ENCODE measurements at regions not wholly inside any gene's neighbourhood (a gene's known extent, or its start where the extent isn't known, plus 50 kb on each side); places are given as distances from the start of the nearest gene placed in this dataset.

DNA sequence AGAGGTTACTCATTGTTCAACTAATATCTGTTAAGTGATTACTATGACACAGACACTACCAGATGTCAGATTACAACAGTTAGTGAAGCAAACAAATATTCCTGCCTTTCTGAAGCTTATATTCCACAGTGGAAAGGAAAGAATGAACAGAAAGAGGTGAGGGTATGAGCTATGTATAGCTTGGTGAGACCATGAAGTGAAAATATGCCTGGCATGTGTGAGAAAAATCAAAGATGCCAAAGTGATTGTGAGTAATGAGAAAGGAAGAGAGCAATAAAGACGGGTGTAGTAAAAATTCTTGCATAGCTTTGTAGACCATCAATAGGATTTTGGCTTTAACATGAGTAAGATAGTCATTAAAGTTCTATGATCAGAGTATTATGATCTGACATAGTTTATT lies 734.5 kb upstream of the NUDT12 start:
- no peak overlapping the region for H3K4me2 ChIP-seq
- no peak overlapping the region for H3K4me3 ChIP-seq
- no peaks in the 10 kb centered on the region for H3K4me1 ChIP-seq
- no peak overlapping the region for H3K27ac ChIP-seq
- no peaks in the 10 kb centered on the region for H4K20me1 ChIP-seq
- no peaks in the 10 kb centered on the region for H3K27me3 ChIP-seq
- no peaks in the 10 kb centered on the region for H3K9me3 ChIP-seq
- no peak for TF ChIP-seq Cebpa-rat (IDR thresholded peaks at IDR 0.05)
- H3K9ac ChIP-seq = no peak overlapping the region
- H3K36me3 ChIP-seq = no peaks in the 10 kb centered on the region

GRCh38 chr5:104295991-104296390 lies 733.4 kb upstream of the NUDT12 start:
- Histone ChIP-seq H3K27me3 (no peaks in the 10 kb centered on the region), H3K9me3 (no peaks in the 10 kb centered on the region), H3K36me3 (no peaks in the 10 kb centered on the region), H3K27ac (no peak overlapping the region), H3K4me1 (no peaks in the 10 kb centered on the region), H3K4me2 (no peak overlapping the region), H3K9ac (no peak overlapping the region), H4K20me1 (no peaks in the 10 kb centered on the region), H3K4me3 (no peak overlapping the region)
- no peak for TF ChIP-seq Cebpa-rat (IDR thresholded peaks at IDR 0.05)

GRCh38 chr5:104283136-104283535 lies 720.5 kb upstream of the NUDT12 start:
- no peaks in the 10 kb centered on the region for H3K9me3 ChIP-seq
- H3K36me3 ChIP-seq = no peaks in the 10 kb centered on the region
- H3K9ac ChIP-seq = no peak overlapping the region
- no peaks in the 10 kb centered on the region for H3K27me3 ChIP-seq
- no peaks in the 10 kb centered on the region for H4K20me1 ChIP-seq
- no peak for TF ChIP-seq Cebpa-rat (IDR thresholded peaks at IDR 0.05)
- no peak overlapping the region for H3K27ac ChIP-seq
- H3K4me1 ChIP-seq = no peaks in the 10 kb centered on the region
- H3K4me2 ChIP-seq = no peak overlapping the region
- no peak overlapping the region for H3K4me3 ChIP-seq

- H3K36me3 ChIP-seq = no peaks in the 10 kb centered on the region
- H4K20me1 ChIP-seq = no peaks in the 10 kb centered on the region
- no peak overlapping the region for H3K9ac ChIP-seq
- no peak for TF ChIP-seq Cebpa-rat (IDR thresholded peaks at IDR 0.05)
- H3K4me2 ChIP-seq = no peak overlapping the region
- H3K4me1 ChIP-seq = no peaks in the 10 kb centered on the region
- H3K27ac ChIP-seq = no peak overlapping the region
- H3K27me3 ChIP-seq = no peaks in the 10 kb centered on the region
- no peak overlapping the region for H3K4me3 ChIP-seq
- no peaks in the 10 kb centered on the region for H3K9me3 ChIP-seq
Observed at GRCh38 chr5:104273725-104274124, 711.1 kb upstream of the NUDT12 start.

DNA sequence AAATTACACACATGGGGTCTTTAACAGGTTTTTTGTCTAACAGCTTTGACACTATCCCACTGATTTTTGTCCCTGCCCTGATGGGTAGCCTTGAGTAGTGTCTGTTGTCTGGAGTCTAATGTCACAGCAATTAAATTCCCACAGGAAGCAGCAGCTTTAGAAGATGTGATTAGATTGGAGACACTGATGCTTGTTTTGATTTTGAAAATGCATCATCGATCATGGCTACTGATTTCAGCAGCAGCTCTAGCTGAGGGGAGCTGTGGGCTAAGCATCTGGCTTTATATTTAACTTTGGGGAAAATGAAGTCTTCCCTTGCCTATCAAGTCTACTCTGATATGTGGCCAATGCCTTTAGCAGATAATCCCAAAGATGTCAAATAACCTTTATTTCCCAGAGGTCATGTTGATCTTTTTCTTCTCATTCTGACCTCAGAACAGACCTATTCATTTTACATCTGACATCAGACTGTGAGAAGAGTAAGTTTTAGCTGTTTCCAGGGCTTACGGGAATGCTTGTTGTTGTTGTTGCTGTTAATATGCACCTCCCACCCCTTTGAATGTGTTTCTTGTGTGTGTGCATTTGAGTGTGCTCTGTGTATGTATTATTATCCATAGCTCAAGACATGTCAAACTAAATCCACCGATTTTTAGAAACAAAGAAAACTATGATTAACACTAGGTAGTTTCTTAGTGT lies 704.9 kb upstream of the NUDT12 start:
- no peak overlapping the region for H3K4me3 ChIP-seq

DNA sequence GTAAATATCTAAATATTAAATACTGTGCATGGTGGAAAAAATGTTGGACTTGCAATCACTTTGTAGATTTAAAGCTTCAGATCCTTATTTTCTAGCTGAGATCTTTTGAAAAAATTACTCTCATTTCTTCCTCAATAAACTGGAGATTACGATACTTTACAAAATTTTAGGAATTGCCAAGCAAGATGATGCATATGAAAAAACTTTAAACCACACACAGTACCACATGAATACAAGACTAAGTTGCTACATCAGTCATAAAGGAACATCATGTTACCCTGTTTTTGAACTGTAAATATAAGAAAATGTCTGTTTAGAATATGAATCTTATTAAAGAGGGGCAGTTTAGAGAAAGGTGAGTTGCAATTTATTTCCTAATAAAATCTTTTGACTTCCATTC lies 703.6 kb upstream of the NUDT12 start:
- Histone ChIP-seq H3K9me3 (no peaks in the 10 kb centered on the region), H3K4me3 (no peak overlapping the region), H3K4me2 (no peak overlapping the region), H3K9ac (no peak overlapping the region), H3K27ac (no peak overlapping the region), H4K20me1 (no peaks in the 10 kb centered on the region), H3K36me3 (no peaks in the 10 kb centered on the region), H3K4me1 (no peaks in the 10 kb centered on the region; the same call in 1 of the 2 replicates), H3K27me3 (no peaks in the 10 kb centered on the region)
- TF ChIP-seq Cebpa-rat (IDR thresholded peaks at IDR 0.05) = no peak

More for the DNA sequence above, 704.9 kb upstream of the NUDT12 start:
- no peak overlapping the region for H3K27ac ChIP-seq
- H3K4me2 ChIP-seq = no peak overlapping the region
- H3K9ac ChIP-seq = no peak overlapping the region
- no peaks in the 10 kb centered on the region for H4K20me1 ChIP-seq
- H3K9me3 ChIP-seq = no peaks in the 10 kb centered on the region
- H3K36me3 ChIP-seq = no peaks in the 10 kb centered on the region
- H3K4me1 ChIP-seq = no peaks in the 10 kb centered on the region; the same call in 1 of the 2 replicates
- no peaks in the 10 kb centered on the region for H3K27me3 ChIP-seq
- no peak for TF ChIP-seq Cebpa-rat (IDR thresholded peaks at IDR 0.05)

- Histone ChIP-seq H3K9me3 (no peaks in the 10 kb centered on the region), H3K4me3 (no peak overlapping the region), H3K9ac (no peak overlapping the region), H3K4me2 (no peak overlapping the region), H3K4me1 (no peaks in the 10 kb centered on the region; the same call in 1 of the 2 replicates), H3K27ac (no peak overlapping the region), H3K27me3 (no peaks in the 10 kb centered on the region), H4K20me1 (no peaks in the 10 kb centered on the region), H3K36me3 (no peaks in the 10 kb centered on the region)
- no peak for TF ChIP-seq Cebpa-rat (IDR thresholded peaks at IDR 0.05)
Observed at GRCh38 chr5:104265531-104266140, 703.0 kb upstream of the NUDT12 start.

- no peak overlapping the region for H3K9ac ChIP-seq
- H3K36me3 ChIP-seq = no peaks in the 10 kb centered on the region
- H3K27ac ChIP-seq = no peak overlapping the region
- H3K4me3 ChIP-seq = no peak overlapping the region
- H3K9me3 ChIP-seq = no peaks in the 10 kb centered on the region
- H3K27me3 ChIP-seq = no peaks in the 10 kb centered on the region
- no peaks in the 10 kb centered on the region for H4K20me1 ChIP-seq
- no peak overlapping the region for H3K4me2 ChIP-seq
- TF ChIP-seq Cebpa-rat (IDR thresholded peaks at IDR 0.05) = no peak
- no peaks in the 10 kb centered on the region for H3K4me1 ChIP-seq
Observed at GRCh38 chr5:104247260-104247659, 684.7 kb upstream of the NUDT12 start.

- no peaks in the 10 kb centered on the region for H3K4me1 ChIP-seq
- no peaks in the 10 kb centered on the region for H3K36me3 ChIP-seq
- H3K27ac ChIP-seq = no peak overlapping the region
- H4K20me1 ChIP-seq = no peaks in the 10 kb centered on the region
- no peak overlapping the region for H3K4me3 ChIP-seq
- no peak overlapping the region for H3K9ac ChIP-seq
- H3K27me3 ChIP-seq = no peaks in the 10 kb centered on the region
- H3K4me2 ChIP-seq = no peak overlapping the region
- TF ChIP-seq Cebpa-rat (IDR thresholded peaks at IDR 0.05) = no peak
- H3K9me3 ChIP-seq = no peaks in the 10 kb centered on the region
Observed at GRCh38 chr5:104241046-104241445, 678.5 kb upstream of the NUDT12 start.

GRCh38 chr5:104237586-104237985 lies 675.0 kb upstream of the NUDT12 start:
- Histone ChIP-seq H3K27me3 (no peaks in the 10 kb centered on the region), H3K36me3 (no peaks in the 10 kb centered on the region), H3K9me3 (no peaks in the 10 kb centered on the region), H3K27ac (no peak overlapping the region), H3K4me3 (no peak overlapping the region), H3K9ac (no peak overlapping the region), H4K20me1 (no peaks in the 10 kb centered on the region), H3K4me1 (no peaks in the 10 kb centered on the region), H3K4me2 (no peak overlapping the region)
- TF ChIP-seq Cebpa-rat (IDR thresholded peaks at IDR 0.05) = no peak
